ENCODE measurements at regions not wholly inside any gene's neighbourhood (a gene's known extent, or its start where the extent isn't known, plus 50 kb on each side); places are given as distances from the start of the nearest gene placed in this dataset.

DNA sequence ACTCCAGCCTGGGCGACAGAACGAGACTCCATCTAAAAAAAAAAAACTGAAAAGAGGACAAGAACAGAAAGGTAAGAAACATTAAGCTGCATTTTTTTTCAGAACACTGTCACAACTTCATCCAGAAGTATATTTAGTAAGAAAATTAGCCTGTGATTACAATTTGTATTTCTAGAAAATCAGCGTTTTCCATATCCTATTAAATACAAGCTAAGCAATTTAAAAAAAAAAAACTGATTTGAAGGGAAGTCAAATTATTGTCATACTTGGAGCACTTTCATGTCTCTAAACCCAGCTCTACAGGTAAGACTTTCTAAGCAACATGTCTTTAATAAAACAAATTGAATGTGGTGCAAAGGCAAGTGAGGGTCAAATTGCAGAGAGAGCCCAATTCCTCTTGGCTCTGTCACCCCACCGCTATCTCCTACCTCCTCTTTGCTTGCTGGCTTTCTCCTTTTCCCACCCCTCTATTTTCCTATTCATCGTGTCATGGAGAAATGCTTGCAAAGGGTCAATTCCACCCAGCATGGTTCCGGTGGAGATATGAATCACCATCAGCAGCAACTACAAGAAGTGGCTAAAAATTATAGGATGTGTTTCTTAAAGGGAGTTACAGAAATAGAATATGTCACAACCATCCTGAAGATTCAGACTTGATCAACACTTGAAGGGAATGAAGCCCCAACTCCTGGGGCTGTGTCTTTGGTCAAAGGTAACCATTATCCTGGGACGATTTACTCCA is 68.4 kb upstream of the BCL11A start:
- ChIA-PET CTCF (ENCODE audit: low intra/inter-chr PET ratio) (no interaction called here), POLR2A (interaction anchor here (1.2 kb wide), 1 partner anchor 10 kb away, joined by 5 read pairs; no protein-coding TSS in a partner anchor)
- ATAC-seq, result no peak

DNA sequence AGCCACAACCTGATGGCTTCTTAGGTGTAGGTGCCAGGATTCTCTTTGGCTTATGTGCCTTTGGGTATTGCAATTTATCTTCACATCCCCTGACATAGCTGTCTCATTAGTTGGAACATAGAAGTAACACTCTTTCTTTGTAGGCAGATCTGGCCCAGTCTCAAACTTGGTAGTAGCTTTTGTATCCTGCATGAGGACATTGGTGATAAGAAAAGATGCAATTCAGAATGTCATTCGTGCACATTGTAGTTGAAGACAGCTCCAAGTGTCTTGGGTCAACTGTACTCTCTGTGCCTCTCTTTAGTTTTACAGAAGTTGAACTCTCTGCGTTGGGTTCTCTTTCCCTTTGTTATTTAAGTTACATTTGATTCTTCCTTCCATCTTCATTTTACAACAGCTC is 69.6 kb upstream of the BCL11A start:
- POLR2A ChIA-PET, result no interaction called here
- TF ChIP-seq GATAD2B (IDR thresholded peaks at IDR 0.05; ENCODE audit: borderline replicate concordance), result no peak
- no peak for TF ChIP-seq HNRNPK (IDR thresholded peaks at IDR 0.05; ENCODE audit: low read depth, low read length, poor library complexity, severe bottlenecking)
- TF ChIP-seq, protein P1, sequence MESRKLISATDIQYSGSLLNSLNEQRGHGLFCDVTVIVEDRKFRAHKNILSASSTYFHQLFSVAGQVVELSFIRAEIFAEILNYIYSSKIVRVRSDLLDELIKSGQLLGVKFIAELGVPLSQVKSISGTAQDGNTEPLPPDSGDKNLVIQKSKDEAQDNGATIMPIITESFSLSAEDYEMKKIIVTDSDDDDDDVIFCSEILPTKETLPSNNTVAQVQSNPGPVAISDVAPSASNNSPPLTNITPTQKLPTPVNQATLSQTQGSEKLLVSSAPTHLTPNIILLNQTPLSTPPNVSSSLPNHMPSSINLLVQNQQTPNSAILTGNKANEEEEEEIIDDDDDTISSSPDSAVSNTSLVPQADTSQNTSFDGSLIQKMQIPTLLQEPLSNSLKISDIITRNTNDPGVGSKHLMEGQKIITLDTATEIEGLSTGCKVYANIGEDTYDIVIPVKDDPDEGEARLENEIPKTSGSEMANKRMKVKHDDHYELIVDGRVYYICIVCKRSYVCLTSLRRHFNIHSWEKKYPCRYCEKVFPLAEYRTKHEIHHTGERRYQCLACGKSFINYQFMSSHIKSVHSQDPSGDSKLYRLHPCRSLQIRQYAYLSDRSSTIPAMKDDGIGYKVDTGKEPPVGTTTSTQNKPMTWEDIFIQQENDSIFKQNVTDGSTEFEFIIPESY (CRISPR knock-in tag; IDR thresholded peaks at IDR 0.05), result no peak
- TF ChIP-seq, protein P2, sequence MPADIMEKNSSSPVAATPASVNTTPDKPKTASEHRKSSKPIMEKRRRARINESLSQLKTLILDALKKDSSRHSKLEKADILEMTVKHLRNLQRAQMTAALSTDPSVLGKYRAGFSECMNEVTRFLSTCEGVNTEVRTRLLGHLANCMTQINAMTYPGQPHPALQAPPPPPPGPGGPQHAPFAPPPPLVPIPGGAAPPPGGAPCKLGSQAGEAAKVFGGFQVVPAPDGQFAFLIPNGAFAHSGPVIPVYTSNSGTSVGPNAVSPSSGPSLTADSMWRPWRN (IDR thresholded peaks at IDR 0.05; ENCODE audit: low read depth), result no peak
- TF ChIP-seq, protein P3, sequence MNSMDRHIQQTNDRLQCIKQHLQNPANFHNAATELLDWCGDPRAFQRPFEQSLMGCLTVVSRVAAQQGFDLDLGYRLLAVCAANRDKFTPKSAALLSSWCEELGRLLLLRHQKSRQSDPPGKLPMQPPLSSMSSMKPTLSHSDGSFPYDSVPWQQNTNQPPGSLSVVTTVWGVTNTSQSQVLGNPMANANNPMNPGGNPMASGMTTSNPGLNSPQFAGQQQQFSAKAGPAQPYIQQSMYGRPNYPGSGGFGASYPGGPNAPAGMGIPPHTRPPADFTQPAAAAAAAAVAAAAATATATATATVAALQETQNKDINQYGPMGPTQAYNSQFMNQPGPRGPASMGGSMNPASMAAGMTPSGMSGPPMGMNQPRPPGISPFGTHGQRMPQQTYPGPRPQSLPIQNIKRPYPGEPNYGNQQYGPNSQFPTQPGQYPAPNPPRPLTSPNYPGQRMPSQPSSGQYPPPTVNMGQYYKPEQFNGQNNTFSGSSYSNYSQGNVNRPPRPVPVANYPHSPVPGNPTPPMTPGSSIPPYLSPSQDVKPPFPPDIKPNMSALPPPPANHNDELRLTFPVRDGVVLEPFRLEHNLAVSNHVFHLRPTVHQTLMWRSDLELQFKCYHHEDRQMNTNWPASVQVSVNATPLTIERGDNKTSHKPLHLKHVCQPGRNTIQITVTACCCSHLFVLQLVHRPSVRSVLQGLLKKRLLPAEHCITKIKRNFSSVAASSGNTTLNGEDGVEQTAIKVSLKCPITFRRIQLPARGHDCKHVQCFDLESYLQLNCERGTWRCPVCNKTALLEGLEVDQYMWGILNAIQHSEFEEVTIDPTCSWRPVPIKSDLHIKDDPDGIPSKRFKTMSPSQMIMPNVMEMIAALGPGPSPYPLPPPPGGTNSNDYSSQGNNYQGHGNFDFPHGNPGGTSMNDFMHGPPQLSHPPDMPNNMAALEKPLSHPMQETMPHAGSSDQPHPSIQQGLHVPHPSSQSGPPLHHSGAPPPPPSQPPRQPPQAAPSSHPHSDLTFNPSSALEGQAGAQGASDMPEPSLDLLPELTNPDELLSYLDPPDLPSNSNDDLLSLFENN (IDR thresholded peaks at IDR 0.05; ENCODE audit: low read depth in 2 of 2, low read length in 2 of 2), result no peak

More for the DNA sequence above, 68.4 kb upstream of the BCL11A start:
- intact Hi-C loops (cut with micrococcal nuclease) (no loop called here), in situ Hi-C loops (cut with MboI) (no loop called here)
- H4K20me1 ChIP-seq (replicated peaks; ENCODE audit: control insufficient read depth, insufficient read depth, low read length), result no peaks in the 10 kb centered on the region
- H3K27ac ChIP-seq (ENCODE audit: extremely low read depth, low read depth, low read length), result no peak overlapping the region
- no TSS peak for BruUV-seq (replicated peaks)
- no peaks in the 10 kb centered on the region for H3K36me3 ChIP-seq (ENCODE audit: control insufficient read depth, insufficient read depth, low read length)
- FAIRE-seq, result no peak
- H2AFZ ChIP-seq (ENCODE audit: low read depth, low read length), result no peak overlapping the region
- H3K4me3 ChIP-seq, result no peak overlapping the region
- no peaks in the 10 kb centered on the region for H3K79me2 ChIP-seq (ENCODE audit: control insufficient read depth, insufficient read depth, low read length)
- DNase-seq (ENCODE audit: extremely low read depth in 1 of 4, low spot score in 3 of 4), result no peak
- no peaks in the 10 kb centered on the region for H3K4me1 ChIP-seq (replicated peaks in 1 of 2; ENCODE audit: control insufficient read depth in 2 of 2, insufficient read depth in 2 of 2, low read length in 2 of 2)
- no peak overlapping the region for H3K4me2 ChIP-seq (ENCODE audit: insufficient read depth, low read length)
- no peaks in the 10 kb centered on the region for H3K9me3 ChIP-seq (replicated peaks; ENCODE audit: control insufficient read depth, insufficient read depth, low read depth, low read length)
- no peak overlapping the region for H3K9ac ChIP-seq (ENCODE audit: insufficient read depth in 1 of 2, low read depth in 2 of 2, low read length in 2 of 2)
- no peaks in the 10 kb centered on the region for H3K9me1 ChIP-seq (ENCODE audit: control insufficient read depth, insufficient read depth, low read length)
- 0 out of 2 replicates have a peak, but pooled peaks have one; percentile 8 for TF ChIP-seq ZNF316 (IDR thresholded peaks at IDR 0.05)
- TF ChIP-seq, protein P4, sequence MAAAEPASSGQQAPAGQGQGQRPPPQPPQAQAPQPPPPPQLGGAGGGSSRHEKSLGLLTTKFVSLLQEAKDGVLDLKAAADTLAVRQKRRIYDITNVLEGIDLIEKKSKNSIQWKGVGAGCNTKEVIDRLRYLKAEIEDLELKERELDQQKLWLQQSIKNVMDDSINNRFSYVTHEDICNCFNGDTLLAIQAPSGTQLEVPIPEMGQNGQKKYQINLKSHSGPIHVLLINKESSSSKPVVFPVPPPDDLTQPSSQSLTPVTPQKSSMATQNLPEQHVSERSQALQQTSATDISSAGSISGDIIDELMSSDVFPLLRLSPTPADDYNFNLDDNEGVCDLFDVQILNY (CRISPR knock-in tag; IDR thresholded peaks at IDR 0.05), result no peak
- WGBS (ENCODE audit: insufficient coverage, low coverage, missing lambda C conversion rate), result 0% methylated on average over 7 of the region's 7 CpGs
- H3K27me3 ChIP-seq (ENCODE audit: control insufficient read depth in 2 of 2, insufficient read depth in 2 of 2, low read length in 2 of 2), result peaks cover 0 to 13% of the 10 kb centered on the region in 2 experiments; a peak in 3 of 5 replicates

More for the DNA sequence above, 69.6 kb upstream of the BCL11A start:
- CTCF ChIA-PET (ENCODE audit: low intra/inter-chr PET ratio), result no interaction called here
- in situ Hi-C loops (cut with MboI) (no loop called here), intact Hi-C loops (cut with micrococcal nuclease) (no loop called here)
- no peak overlapping the region for H3K27ac ChIP-seq (ENCODE audit: extremely low read depth, low read depth, low read length)
- H3K79me2 ChIP-seq (ENCODE audit: control insufficient read depth, insufficient read depth, low read length), result no peaks in the 10 kb centered on the region
- H3K4me3 ChIP-seq, result no peak overlapping the region
- FAIRE-seq, result no peak
- no peaks in the 10 kb centered on the region for H3K36me3 ChIP-seq (ENCODE audit: control insufficient read depth, insufficient read depth, low read length)
- no peak overlapping the region for H2AFZ ChIP-seq (ENCODE audit: low read depth, low read length)
- no peak overlapping the region for H3K9ac ChIP-seq (ENCODE audit: insufficient read depth in 1 of 2, low read depth in 2 of 2, low read length in 2 of 2)
- no peak for ATAC-seq
- H3K27me3 ChIP-seq (ENCODE audit: control insufficient read depth in 2 of 2, insufficient read depth in 2 of 2, low read length in 2 of 2), result peaks cover 0 to 13% of the 10 kb centered on the region in 2 experiments; a peak in 3 of 5 replicates
- no peak for DNase-seq (ENCODE audit: extremely low read depth in 1 of 4, low spot score in 3 of 4)
- H3K9me3 ChIP-seq (replicated peaks; ENCODE audit: control insufficient read depth, insufficient read depth, low read depth, low read length), result no peaks in the 10 kb centered on the region
- WGBS (ENCODE audit: insufficient coverage, low coverage, missing lambda C conversion rate), result 0% methylated on average over 2 of the region's 2 CpGs
- no peak overlapping the region for H3K4me2 ChIP-seq (ENCODE audit: insufficient read depth, low read length)
- H3K4me1 ChIP-seq (replicated peaks in 1 of 2; ENCODE audit: control insufficient read depth in 2 of 2, insufficient read depth in 2 of 2, low read length in 2 of 2), result no peaks in the 10 kb centered on the region
- no peaks in the 10 kb centered on the region for H4K20me1 ChIP-seq (replicated peaks; ENCODE audit: control insufficient read depth, insufficient read depth, low read length)
- no peaks in the 10 kb centered on the region for H3K9me1 ChIP-seq (ENCODE audit: control insufficient read depth, insufficient read depth, low read length)
- BruUV-seq (replicated peaks), result no TSS peak

Data from K562 (cell line).